ENCODE measurements at regions not wholly inside any gene's neighbourhood (a gene's known extent, or its start where the extent isn't known, plus 50 kb on each side); places are given as distances from the start of the nearest gene placed in this dataset.
"Not testable (repeated sequence)": the region's sequence is repeated elsewhere in the genome, so short reads cannot be mapped to it uniquely, and the experiment has no call there.

DNA sequence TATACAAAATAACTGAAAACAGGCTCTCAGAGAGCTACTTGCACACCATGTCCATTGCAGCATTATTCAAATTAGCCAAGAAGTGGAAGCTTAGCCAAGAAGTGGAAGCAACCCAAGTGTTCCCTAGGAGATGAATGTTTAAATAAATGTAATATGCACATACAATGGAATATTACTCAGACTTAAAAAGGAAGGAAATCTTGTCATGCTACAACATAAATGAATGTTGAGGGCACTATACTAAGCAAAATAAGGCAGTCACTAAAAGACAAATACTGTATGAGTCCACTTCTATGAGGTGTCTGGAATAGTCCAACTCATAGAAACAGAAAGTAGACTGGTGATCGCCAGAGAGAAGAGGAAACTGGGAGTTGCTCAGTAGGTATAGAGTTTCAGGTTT lies 438.1 kb downstream of the MAT2B start:
- no peak for DNase-seq (ENCODE audit: low read depth)

DNA sequence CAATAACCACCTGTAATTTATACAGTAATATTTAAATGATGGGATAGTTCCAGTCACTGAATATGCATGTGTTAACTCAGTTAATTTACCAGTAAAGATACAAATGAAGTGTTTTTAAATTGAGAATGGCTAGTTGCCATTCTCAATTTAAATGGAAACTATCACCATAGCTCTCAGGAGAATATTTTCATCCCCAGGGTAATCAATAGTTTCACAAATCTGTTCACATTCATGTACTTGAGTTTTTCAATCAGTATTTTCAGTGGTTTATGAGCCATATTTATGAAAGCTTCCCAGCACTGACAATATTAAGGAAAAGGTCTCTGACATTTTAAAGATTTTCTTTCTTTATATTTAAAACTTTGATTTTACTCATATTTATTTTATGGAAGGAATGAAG lies 439.3 kb downstream of the MAT2B start:
- DNase-seq (ENCODE audit: low read depth), result no peak

DNA sequence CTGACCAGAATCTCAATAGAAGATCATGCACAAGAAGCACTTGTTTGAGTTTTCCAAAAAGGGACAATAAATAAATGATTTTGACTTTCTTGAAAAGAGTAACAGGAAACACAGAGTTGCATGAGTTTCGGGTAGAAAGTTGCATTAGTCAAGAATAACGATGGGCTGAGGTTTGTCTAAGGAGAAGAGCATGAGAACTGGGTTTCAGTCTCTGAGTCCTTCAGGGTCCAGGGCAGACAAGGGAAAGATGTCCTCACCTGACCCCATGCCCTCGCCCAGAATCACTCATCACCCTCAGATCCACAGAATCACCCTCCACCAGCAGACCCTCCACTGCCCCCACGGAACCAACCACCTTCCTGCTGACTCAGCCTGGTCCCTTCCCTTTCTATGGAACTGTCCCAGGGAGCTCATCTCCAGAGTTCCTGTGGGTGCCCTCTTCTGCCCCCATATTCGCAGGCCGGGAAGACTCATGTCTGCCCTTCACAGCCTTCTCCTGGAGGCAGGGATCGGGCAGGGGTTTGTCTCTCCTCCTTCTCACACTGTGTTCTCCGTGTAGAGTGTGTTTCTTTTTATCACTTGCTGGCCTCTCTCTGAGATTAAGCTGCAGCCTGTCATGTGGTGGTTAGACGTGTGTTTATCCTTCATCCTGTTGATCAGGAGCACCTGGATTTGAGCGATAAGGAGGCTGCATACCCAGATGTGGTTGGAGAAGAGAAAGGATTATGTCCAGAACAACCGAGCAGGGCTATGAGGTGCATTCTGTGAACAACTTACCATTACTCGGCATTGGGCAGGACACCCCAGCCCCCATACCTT lies 442.6 kb downstream of the MAT2B start:
- no peak for DNase-seq (ENCODE audit: low read depth)

DNA sequence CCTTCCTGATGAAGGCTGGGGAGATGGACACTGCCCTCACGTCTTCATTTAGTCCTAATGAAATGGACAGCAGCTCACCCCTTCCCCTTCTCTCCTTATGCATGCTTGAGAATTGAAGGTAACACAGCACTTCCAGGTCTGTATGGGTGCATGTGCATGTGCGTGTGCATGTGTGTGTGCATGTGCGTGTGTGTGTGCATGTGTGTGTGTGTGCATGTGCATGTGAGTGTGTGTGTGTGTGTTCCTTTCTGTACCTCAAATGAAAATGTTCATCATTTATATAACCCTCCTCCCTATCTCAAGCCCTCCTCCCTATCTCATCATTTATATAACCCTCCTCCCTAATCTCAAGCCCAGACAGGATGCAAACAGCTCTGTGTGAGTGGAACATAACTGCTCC lies 444.8 kb downstream of the MAT2B start:
- DNase-seq (ENCODE audit: low read depth), result no peak

DNA sequence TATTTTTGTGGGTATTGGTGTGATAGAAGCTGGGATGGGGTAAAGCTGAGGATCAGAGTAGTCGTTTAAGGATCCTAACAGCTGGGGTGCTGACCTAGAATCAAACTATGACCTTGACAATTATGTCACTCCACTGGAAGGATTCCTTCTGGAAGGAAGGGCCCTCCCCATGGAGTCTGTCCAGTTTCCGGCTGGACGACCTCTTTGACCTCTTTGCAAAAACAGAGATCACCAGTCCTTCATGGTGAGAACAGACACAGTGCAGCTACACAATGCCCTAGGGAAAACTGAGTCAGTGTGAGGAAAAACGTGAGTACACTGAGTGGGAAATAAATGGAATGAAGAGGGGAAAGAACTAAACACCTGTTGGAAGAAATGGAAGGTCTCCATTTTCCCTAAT lies 445.6 kb downstream of the MAT2B start:
- DNase-seq (ENCODE audit: low read depth), result no peak

DNA sequence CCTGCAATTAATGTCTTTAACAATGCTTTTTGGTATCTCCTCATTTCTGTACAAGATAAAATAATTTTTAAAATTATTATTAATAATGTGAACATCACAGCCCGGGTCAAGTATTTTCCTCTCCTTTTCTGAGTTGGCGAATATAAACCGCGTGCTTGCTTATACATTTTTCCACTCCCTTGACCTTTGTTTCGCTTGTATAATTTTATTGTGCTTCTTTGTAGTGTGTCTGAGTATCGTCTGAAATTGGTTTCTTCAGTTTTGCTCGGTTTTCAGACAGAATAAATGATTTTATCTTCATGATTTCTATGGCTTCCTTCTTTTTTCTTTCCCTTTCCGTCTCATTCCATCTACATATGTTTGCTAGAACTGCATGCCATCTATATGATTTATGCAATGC lies 448.5 kb downstream of the MAT2B start:
- DNase-seq (ENCODE audit: low read depth), result no peak

DNA sequence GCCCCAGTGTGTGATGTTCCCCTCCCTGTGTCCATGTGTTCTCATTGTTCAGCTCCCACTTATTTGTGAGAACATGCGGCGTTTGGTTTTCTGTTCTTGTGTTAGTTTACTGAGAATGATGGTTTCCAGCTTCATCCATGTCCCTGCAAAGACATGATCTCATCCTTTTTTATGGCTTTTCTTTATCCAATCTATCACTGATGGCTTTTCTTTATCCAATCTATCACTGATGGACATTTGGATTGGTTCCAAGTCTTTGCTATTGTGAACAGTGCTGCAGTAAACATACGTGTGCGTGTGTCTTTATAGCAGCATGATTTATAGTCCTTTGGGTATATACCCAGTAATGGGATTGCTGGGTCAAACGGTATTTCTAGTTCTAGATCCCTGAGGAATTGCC lies 455.8 kb downstream of the MAT2B start:
- DNase-seq (ENCODE audit: low read depth), result not testable (repeated sequence)

DNA sequence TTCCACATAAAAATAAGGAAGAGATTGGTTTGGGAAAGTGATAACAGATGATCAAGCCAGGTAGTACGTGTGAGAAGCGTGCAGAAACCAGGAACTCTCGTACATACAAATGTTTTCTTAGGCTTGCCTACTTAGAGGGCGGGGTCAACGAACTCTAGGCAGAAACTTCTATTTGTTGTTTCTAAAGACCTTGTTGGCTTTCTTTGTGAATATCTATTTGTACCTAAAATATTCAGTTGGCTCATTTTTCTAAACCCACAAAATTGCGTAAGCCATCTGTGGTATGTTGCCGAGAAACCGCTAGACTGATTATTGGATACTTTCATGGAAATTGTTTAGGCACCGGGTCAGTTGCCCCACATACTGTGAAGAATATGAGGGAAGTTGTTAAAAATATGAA lies 458.5 kb downstream of the MAT2B start:
- DNase-seq (ENCODE audit: low read depth), result peak; percentile 4

DNA sequence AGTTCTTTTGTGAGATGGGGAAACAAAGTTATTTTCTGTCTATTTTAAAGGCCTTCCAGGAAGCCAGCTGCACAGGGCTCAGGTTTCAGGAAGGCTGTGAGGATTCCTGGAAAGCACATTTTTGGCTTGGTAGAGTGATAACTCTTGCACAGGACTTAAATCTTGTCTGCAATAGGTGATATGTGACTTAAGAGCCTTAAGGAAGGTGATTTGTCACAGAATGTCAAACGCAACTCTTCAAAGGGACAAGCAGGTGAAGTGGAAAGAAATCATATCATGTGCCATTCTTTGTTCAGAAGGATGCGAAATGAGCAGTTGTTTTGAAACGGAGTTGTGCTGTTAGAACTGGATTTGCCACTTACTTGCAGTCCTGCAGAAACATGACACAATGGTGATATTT lies 459.3 kb downstream of the MAT2B start:
- DNase-seq (ENCODE audit: low read depth), result peak; percentile 16

DNA sequence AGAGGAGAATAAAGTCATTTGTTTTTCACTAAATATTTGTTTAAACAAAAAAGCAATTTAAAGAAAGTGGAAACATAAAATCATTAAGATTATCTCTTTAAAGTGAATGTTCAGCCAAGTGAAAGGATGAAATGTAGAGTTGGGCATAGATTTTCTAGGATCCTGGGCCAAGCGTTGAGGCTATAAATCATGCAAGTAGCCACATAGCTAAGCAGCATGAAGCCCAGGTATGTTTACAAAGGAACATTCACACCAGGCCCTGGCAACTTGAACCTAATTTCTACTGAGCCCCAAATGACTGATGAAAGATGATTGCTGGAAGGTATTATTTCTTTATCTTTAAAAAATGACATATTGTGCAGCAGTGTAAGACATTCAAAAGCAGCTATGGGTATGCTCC lies 461.8 kb downstream of the MAT2B start:
- no peak for DNase-seq (ENCODE audit: low read depth)

DNA sequence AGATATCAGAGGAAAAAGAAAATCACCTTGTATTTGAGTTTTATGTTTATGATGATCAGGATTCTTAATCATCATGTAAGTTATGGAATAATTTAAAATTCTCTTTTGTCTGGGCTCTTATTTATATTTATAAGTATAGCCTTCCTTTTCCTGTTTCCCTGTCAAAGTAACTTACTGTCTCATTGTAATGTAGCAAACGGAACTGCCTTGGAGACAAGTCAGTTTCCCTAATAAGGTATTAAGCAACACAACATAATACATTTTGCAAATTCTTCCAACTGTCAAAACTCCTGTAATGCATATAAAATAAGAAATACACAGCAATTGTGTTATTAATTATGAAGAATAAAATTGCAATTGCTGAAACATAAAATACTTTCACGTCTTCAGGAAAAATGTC lies 463.2 kb downstream of the MAT2B start:
- DNase-seq (ENCODE audit: low read depth), result no peak

DNA sequence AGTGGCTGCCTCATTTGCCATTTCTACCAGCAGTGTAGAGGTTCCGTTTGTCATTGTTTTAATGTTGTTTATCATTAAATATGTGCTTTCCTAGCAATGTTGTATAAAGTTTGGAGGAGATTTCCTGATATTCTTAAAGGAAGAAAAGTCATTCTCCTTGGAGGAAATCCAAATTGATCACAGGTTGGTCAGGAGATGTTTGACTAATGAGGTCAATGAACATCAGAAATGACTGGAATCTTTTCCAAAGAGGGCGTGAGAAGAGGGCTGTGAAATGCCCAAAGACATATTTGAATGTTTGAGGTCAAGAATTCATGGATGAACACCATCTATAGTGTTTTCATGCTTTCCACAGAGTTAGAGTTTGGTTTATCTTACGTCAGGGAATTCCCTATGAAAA lies 471.3 kb downstream of the MAT2B start:
- no peak for DNase-seq (ENCODE audit: low read depth)

DNA sequence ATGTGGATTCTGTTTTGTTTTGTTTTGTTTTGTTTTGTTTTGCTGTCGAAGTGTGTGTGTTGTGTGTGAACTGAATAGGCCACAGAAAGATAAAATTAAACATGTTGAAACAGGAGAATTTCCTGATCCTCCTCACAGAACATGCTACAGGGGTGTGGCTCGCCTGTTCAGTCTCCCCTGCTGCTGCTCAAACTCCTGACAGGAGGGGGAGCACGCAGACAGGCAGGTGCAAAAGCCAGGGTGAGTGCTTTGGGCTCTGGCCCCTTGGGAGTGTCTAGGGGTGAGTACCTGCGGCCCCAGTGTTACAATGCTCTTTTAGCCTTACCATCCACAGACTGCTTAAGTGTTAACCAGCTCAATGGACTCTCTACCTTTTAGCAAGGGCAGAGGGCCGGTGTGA lies 473.5 kb downstream of the MAT2B start:
- DNase-seq (ENCODE audit: low read depth), result no peak

DNA sequence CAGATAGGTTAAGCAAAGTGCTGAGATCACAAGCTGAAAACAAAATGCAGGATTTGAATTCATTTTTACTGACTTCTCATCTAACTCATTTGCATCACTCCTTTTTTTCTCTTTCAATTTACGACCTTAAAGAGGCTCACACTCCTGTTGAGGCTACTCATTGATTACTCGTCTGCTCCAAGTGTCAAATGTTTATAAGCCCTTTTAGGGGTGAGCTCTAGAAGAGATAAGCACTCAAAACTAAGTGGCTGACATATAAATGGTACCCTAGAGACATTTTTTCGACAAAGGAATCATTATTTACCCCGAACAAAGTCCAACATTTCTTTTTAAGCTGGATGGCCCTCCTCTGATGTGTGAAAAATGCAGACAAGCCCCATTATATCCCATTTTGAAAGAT lies 483.1 kb downstream of the MAT2B start:
- DNase-seq (ENCODE audit: low read depth), result no peak

DNA sequence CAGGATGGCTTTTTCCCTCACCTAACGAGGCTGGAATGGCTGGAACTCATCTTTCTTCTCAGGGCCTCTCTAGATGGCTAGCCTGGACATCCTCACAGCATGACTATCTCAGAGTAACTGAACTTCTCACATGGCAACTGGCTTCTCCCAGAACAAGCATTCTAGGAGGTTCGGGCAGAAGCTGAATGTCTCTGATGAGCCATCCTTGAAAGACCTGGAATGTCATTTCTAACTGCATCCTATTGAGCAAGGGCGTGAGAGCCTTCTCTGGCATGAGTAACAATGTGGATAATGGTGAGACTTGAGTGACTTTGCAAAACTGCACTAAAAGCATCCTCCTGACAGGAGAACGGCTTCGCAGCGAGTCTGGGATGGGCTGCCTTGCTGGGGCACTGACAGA lies 487.7 kb downstream of the MAT2B start:
- no peak for DNase-seq (ENCODE audit: low read depth)

DNA sequence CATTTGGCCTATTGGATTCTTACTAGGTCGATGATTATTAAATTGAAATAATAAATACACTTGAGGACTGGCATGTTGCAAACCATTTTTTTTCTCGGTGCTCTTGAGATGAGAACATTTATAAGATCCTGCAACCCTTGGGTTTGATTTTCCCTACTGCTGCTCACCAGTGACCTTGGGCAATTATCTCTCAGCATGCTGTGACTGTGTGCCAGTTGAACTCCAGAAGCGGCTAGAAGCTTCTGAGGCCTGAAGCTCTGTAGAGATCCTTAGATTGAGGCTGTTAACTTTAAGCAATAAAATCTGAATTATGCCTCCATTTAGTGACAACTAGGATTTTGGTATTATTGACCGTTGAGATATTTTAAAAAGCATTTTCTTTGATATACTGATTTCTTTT lies 489.8 kb downstream of the MAT2B start:
- DNase-seq (ENCODE audit: low read depth), result no peak

DNA sequence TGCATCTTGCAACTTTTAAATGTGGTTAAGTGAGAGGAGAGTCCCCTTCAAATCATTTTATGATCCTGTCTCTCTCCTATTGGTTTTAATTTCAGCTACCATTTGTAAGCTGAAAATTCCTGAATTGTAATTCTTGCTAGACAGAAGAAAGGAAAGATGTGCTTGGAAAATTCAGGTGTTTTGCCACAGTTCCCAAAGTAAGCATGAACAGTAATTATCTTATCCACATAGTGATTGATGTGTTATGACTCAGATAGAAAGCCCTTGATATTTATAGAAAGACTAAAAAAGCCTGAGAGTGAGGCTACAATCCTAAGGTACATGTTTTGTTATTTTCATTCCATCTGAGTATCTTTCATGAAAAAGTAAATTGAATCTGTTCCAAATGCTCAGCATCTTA lies 492.5 kb downstream of the MAT2B start:
- no peak for DNase-seq (ENCODE audit: low read depth)

DNA sequence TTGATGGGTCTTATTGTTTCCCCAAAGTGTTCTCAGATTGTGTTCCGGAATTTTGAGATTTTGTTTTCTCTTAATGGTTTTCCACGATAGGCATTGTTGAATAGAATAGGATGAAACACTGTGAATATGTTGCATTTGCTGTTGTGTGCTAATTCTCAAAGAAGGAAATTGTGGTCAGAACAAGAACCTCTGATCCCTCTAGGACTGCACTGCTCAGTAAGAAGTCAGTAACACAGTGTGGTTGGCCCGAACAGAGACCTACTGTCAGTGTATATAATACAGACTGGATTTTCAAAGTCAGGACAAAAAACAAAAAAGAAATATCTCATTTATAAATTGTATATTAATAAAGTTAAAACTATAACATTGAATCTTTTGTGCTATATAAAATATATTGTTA lies 494.8 kb downstream of the MAT2B start:
- DNase-seq (ENCODE audit: low read depth), result no peak

DNA sequence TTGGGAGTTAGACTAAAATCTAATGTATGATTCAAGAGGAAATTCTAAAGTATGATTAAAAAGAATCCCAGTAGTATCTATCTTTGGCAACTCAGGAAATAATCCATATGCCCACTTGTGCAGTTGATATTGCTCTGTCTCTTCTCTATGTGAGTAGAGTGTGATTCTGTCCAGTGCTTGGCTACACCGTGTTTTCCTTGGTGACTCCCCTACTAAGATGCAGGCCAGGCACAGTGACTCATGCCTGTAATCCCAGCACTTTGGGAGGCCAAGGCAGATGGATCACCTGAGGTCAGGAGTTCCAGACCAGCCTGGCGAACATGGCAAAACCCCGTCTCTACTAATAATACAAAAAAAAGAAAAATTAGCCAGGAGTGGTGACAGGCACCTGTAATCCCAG lies 495.4 kb downstream of the MAT2B start:
- no peak for DNase-seq (ENCODE audit: low read depth)

DNA sequence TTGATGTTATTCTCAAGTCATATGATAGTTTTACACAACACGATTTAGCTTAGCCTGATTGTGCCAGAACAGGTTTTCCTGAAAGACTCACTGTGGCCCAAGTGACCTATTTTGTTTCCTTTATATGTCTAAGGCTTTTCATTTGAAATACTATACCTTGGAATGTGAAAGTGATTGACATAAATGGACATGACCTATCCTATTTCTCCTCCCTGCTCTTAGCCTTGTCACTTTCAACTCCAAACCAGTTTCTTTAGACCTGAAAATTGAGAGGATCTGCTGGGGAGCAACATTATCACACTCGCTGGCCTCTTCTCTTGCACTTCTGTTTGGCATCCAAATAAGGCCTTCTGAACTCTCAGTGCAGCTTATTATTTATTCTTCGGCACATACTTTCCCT lies 496.8 kb downstream of the MAT2B start:
- no peak for DNase-seq (ENCODE audit: low read depth)

DNA sequence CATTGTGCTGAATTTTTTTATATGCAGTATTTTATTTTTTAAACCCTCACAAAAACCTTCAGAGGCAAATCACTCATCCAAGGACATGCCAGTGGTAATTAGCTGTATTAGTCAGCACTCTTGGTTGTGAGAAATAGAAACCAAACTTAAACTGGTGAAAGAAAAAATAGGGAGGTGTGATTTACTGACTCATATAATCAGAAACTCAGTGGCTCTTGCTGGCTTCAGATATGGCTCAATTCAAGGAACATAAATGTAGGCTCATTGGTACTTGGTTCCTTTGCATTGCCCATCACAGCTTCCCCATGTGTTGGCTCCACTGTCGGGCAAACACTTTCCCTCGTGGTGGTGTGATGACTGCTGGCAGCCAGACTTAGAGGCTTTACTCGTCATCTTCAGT lies 497.2 kb downstream of the MAT2B start:
- DNase-seq (ENCODE audit: low read depth), result no peak

DNA sequence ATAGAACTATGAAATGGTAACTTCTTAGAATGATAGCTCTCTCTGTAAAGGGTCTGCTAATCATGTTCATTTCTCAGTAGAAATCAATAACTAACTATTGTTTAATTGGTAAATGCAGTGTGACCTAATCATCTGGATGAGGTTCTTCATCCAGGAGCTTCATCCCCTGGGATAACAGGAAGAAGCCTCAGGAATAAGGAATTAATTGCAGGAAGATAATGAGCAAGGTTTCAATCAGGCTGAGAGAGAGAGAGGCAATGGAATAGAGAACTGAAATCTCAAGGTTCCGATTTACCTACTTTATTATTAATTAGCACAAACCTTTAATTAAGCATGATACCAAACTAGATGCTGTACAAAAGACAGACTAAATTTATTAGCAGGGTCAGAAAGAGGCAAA lies 499.7 kb downstream of the MAT2B start:
- no peak for DNase-seq (ENCODE audit: low read depth)

DNA sequence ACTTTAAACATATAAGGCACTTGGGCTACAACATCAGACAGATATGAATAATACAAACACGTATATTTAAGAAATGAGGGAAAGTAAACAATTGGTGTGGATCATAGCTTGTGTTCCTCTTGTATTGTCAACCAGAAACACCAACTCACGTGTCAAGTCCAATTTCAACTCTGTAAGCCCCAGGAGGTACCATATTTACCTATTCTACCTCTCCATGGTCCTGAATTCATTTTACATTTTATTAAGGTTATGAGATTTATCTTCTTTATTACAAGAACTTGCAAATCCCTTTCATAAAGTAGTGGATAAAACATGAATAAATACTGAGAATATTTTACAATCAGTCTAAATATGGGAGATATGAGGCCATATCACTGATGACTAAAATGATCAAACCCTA lies 501.6 kb downstream of the MAT2B start:
- no peak for DNase-seq (ENCODE audit: low read depth)

DNA sequence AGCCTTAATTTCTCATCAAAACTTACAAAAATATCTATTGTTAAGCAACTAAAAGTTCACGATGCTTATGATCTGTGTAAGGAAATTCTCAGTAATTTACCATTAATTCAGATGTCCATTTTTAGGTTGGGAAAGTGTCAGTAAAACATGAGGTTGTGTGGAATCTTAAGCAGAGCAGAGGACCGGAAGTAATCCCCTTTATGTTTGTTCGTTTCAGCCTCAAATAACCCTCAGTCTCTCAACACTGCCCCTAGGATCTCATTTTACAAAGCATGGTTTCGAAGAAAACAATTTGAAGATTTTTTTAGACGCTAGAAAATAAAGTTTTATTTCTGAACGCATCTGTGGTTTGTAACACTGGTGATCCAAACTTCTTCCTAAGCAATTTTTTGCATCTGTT lies 504.2 kb downstream of the MAT2B start:
- no peak for DNase-seq (ENCODE audit: low read depth)

All from myocyte (in vitro differentiated cells).